Left colon (tissue), 2 donors: ENCODE measurements at regions not wholly inside any gene's neighbourhood (a gene's known extent, or its start where the extent isn't known, plus 50 kb on each side); places are given as distances from the start of the nearest gene placed in this dataset.

Experiments used
- ATAC-seq: fragments of 200-7000 bp; cut with Tn5 transposase; one replicate; pipeline ENCODE4 v1.9.1; 2020; ENCODE audit warnings: mild to moderate bottlenecking, moderate library complexity
- DNase-seq, 2 donors: peaks; one replicate each; pipeline ENCODE4 v3.0.0-alpha.2; 2020
- intact Hi-C, 2 donors: fragments of 100-400 bp; cut with DNase I in 1 of 2; cut with micrococcal nuclease in 1 of 2; formaldehyde crosslinking; loops; one replicate each; pipeline versions ENCODE4 v1.11.2 to v1.14.0; 2022; cut with DNase I, micrococcal nuclease
- donor health status: DM: no; HTN: no; CAD: no.
- donor health status: DM: yes; HTN: yes; CAD: no.

- intact Hi-C loops, result no loop called here
- ATAC-seq (no peak), DNase-seq (no peak)
Observed at GRCh38 chr1:55699228-55699627, 484.1 kb upstream of the USP24 start.

DNA sequence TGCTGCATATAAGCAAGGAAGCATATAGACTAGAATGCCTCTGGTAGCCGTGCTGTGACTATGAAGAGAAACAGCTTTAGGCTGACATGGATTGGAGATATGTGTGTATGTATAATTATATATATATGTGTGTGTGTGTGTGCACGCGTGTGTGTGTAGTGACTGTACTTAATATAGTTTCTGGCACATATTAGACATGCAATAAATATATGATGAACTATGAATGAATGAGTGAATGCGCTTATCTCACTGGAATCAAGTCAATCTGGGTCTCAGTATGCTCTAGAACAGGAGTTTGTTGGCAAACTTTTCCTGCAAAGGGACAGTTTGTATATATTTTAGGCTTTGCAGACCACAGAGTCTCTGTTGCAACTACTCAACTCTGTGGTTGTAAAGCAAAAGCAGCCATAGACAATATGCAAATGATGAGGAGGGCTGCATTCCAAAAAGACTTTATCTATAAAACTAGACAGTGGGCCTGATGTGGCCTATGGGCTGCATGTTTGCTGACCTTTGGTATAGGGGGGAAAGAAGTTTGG, 482.9 kb upstream of the USP24 start:
- ATAC-seq (no peak), DNase-seq (no peak)
- intact Hi-C loops, result no loop called here

DNA sequence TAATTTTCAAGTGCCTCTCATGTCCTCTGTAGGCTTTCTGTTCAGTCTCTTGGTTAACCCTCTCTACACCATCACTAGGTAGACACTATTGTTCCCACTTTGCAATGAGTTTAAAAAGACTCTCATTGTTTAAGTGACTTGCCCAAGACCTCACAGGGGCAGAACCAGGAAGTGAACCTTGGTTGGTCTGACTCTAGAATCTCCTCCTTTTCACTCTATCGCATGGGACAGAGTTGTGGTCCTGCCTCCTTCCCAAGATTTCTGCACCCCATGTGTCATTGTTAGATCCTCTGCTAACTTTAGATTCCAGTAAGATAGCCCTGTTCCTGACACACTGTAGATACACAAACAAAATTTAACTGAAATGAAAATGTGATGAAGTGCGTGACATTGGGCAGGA, 481.7 kb upstream of the USP24 start:
- intact Hi-C loops, result no loop called here
- ATAC-seq (no peak), DNase-seq (no peak)

DNA sequence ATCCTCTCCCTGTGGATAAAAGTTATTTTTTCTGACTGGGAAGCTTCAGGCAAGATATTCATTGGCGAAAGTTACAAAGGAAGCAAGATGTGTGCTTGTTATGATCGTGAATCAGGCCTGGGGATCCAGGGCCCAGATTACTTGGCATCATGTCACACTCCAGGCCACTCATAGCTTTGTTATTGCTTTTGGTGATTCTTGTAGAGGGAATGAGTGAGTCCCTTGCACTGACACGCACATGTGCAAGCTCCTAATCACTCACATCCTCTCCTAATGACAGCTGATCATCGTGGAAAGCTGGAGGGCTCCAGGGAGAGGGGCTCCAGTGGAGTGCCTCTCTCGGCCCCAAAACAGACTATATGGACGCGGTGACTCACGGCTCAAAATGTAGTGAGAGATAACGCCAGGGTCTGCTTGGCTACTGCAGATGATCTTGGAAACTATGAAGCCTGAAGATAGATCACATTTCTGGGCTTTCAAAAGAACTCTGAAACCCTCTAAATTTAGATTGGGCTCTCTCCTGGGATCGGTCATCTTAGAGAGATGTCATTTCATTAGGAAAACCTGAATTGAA, 481.1 kb upstream of the USP24 start:
- intact Hi-C loops, result no loop called here
- DNase-seq, result no peak
- ATAC-seq, result no peak

DNA sequence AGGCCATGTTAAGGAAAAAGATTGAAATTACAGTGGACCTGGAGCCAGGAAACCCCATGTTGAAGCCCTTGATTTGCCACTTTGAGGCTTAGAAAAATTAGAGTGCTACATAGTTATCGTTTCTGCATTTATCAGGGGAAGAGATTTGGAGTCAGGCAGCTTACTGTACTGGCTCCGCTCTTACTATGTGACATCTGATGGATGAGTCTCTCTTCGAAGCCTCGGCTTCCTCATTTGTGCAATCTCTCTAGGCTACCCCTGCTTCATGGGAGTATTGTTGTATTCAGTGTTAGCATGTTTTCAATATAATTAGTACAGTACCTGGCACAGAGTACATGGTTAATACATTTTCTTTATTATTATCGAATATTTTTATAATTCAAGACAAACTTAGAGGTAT, 480.4 kb upstream of the USP24 start:
- no peak for ATAC-seq
- no peak for DNase-seq
- intact Hi-C loops, result no loop called here

GRCh38 chr1:55695151-55695550, 480.0 kb upstream of the USP24 start:
- ATAC-seq (no peak), DNase-seq (no peak)
- intact Hi-C loops, result no loop called here

DNA sequence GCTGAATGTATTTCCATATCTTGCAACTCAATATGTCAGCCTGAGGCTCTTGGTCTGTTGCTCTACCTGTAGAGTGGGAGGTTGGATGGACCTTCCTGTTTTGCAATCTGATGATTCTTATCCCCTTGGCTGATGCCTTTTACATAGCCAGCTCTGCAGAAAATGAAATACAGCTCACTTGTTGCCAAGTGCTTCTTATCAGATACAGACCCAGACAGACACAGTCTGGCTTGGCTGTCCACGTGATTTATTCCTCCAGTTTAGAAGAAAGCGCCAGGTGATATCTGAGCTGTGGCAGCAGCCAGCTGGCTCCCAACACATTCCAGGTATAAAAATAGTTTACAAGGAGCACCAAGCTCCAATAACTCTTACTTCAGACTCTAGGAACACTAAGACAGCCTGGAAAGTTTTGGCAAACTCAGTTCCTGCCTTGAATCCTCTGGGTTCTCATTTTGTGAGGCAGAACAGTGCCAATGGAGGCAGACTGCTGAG, 479.2 kb upstream of the USP24 start:
- no peak for DNase-seq
- ATAC-seq, result no peak
- intact Hi-C loops, result no loop called here

DNA sequence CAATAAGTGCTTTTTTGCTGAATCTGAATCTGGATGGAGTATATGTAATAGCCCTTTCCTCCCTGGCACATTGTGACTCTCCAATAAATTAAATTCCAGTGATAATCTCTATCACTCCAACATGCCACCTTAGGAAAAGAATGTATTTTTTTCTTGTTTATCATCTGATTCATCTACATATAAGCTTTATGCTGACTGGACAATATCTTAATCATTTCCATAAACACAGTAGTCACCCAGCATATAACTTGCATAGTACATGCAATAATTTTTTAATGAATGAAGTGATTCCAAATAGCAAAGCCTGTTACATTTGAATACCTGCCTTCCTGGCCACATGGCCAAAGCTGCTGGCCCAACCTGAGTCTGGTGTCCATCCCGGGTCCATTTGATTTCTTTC, 477.6 kb upstream of the USP24 start:
- intact Hi-C loops, result no loop called here
- ATAC-seq (no peak), DNase-seq (no peak)

- intact Hi-C loops, result no loop called here
- ATAC-seq, result no peak
- DNase-seq, result no peak
Observed at GRCh38 chr1:55690366-55690765, 475.2 kb upstream of the USP24 start.

DNA sequence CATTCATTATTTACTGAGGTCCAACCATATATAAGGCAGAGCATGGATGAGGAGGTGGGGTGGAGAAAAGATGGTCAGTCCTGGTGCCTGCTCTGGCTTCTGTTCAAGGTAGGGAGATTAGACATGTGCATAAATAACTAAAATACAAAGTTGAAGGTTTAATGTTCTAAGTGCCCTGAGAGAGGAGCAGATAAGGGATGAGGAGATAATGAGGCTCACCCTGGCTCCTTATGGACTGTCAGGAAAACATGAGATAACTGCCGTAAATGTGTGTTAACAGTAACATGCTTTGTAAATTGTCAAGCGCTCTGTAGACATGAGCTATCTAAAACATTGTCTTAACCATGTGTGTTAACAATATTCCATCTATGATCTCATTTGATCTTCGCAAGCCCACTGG, 474.6 kb upstream of the USP24 start:
- no peak for DNase-seq
- intact Hi-C loops, result no loop called here
- ATAC-seq, result no peak

DNA sequence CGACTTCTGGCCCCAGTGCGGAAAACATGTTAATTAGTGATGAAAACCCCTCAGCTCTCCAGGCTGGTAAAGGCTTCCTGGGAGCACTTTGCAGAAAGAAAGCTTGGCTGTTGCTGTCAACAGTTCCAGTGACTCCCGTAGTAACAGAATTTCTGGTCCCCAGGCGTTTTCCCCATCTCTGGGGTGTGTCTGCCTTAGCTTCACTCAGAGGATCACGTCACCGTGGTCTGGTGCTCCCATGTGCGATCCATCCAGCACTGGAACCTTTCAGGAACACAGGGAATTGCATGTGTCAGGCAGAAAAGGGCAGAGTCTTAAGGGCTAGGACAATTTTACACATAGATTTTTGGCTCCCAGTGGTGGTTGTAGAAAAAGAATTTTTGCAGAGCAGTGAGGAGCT, 470.4 kb upstream of the USP24 start:
- ATAC-seq (no peak), DNase-seq (no peak)
- intact Hi-C loops, result no loop called here

GRCh38 chr1:55684131-55684650, 469.0 kb upstream of the USP24 start:
- no peak for ATAC-seq
- intact Hi-C loops, result no loop called here
- DNase-seq, result no peak

DNA sequence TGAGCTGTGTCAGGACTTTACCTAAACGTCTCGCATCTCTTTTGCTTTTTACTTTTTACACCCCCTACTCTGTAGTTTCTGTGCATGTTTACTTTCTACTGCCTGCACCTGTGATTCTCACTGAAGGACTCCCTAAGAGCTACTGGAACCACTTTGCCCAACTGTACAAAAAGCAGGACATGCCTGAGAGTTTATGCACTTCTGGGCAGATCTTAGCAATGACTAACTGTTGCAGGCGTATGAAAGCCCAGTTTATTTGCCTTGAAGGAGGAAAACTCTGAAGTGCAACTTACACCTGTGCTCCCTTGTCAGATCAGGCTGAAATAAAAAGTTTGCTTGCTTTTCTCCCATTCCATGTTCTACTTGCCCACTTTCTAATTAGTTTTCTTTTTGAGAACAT, 467.0 kb upstream of the USP24 start:
- no peak for ATAC-seq

DNA sequence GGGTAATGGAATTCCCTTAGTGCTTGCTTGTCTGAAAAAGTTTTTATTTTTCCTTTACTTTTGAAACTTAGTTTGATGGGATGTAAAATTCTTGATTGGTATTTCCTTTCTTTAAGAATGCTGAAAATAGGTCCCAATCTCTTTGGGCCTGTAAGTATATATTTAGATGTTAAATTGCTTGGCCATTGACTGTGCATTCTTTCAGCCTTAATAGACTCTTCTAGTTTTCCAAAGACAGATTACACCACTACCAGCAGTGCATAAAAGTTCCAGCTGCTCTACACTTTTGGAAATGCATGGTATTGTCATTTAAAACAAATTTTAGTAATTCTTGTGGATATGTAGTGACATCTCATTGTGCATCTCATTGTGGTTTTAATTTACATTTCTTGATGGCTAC, 464.8 kb upstream of the USP24 start:
- DNase-seq (no peak), ATAC-seq (no peak)
- intact Hi-C loops, result no loop called here

More for the DNA sequence above, 467.0 kb upstream of the USP24 start:
- intact Hi-C loops, result no loop called here
- no peak for DNase-seq

GRCh38 chr1:55673416-55673815, 458.3 kb upstream of the USP24 start:
- ATAC-seq (no peak), DNase-seq (no peak)
- intact Hi-C loops, result no loop called here

- no peak for DNase-seq
- intact Hi-C loops, result no loop called here
- ATAC-seq, result no peak
Observed at GRCh38 chr1:55670331-55671082, 455.3 kb upstream of the USP24 start.

- intact Hi-C loops, result no loop called here
- ATAC-seq (no peak), DNase-seq (no peak)
Observed at GRCh38 chr1:55669293-55669692, 454.1 kb upstream of the USP24 start.

- DNase-seq, result no peak
- no peak for ATAC-seq
- intact Hi-C loops, result no loop called here
Observed at GRCh38 chr1:55662875-55663274, 447.7 kb upstream of the USP24 start.

- ATAC-seq, result no peak
- no peak for DNase-seq
- intact Hi-C loops, result no loop called here
Observed at GRCh38 chr1:55658917-55659316, 443.8 kb upstream of the USP24 start.

- DNase-seq (no peak), ATAC-seq (no peak)
- intact Hi-C loops, result no loop called here
Observed at GRCh38 chr1:55654750-55655149, 439.6 kb upstream of the USP24 start.
